HL-60 (cell line): ENCODE measurements at regions not wholly inside any gene's neighbourhood (a gene's known extent, or its start where the extent isn't known, plus 50 kb on each side); places are given as distances from the start of the nearest gene placed in this dataset.

ENCODE experiments used
- GABPA ChIP-seq: IDR thresholded peaks from 2 replicates; pipeline ENCODE4 v1.6.1; 2012; ENCODE audit warnings: low read depth
- POLR2AphosphoS5 ChIP-seq: IDR thresholded peaks from 2 replicates; pipeline ENCODE4 v1.6.1; 2012; ENCODE audit warnings: low read depth
- SPI1 ChIP-seq: IDR thresholded peaks from 2 replicates; pipeline ENCODE4 v1.6.1; 2012; ENCODE audit warnings: low read depth, mild to moderate bottlenecking, borderline replicate concordance
- TF ChIP-seq, protein P1 (sequence below): IDR thresholded peaks from one replicate; pipeline ENCODE4 v1.5.1; 2011; ENCODE audit warnings: low read length, control low read depth, inconsistent platforms; ENCODE audit not compliant: insufficient read depth
- TF ChIP-seq, protein P2 (sequence below): IDR thresholded peaks from 2 replicates; pipeline ENCODE4 v1.6.1; 2012; ENCODE audit warnings: low read depth; ENCODE audit not compliant: insufficient replicate concordance

DNA sequence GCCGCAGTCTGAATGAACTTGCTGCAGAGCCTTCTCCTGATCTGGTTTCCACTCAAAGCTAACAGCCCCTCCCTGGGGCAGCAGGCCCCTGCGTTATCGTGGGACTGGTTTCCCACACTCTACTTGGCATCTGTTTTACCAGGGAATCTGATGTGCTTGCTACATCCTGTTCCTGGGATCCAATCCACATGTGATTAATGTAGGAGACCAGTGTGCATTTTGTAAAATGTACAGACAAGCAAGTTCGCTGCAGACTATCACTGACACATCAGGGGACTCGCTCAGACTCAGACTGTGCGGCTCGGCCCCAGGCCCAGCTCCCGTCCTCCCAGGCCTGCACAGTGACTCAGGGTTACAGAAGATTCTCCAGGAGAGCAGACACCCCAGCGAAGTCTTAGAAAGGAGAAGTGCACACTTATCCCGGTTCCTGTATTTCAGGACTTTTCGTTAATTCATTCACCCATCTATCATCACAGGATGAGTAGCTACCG lies 340.1 kb downstream of the MATN1 start:
- TF ChIP-seq GABPA (no peak), POLR2AphosphoS5 (no peak), SPI1 (no peak)
- TF ChIP-seq, protein P1, sequence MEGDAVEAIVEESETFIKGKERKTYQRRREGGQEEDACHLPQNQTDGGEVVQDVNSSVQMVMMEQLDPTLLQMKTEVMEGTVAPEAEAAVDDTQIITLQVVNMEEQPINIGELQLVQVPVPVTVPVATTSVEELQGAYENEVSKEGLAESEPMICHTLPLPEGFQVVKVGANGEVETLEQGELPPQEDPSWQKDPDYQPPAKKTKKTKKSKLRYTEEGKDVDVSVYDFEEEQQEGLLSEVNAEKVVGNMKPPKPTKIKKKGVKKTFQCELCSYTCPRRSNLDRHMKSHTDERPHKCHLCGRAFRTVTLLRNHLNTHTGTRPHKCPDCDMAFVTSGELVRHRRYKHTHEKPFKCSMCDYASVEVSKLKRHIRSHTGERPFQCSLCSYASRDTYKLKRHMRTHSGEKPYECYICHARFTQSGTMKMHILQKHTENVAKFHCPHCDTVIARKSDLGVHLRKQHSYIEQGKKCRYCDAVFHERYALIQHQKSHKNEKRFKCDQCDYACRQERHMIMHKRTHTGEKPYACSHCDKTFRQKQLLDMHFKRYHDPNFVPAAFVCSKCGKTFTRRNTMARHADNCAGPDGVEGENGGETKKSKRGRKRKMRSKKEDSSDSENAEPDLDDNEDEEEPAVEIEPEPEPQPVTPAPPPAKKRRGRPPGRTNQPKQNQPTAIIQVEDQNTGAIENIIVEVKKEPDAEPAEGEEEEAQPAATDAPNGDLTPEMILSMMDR: no peak
- TF ChIP-seq, protein P2, sequence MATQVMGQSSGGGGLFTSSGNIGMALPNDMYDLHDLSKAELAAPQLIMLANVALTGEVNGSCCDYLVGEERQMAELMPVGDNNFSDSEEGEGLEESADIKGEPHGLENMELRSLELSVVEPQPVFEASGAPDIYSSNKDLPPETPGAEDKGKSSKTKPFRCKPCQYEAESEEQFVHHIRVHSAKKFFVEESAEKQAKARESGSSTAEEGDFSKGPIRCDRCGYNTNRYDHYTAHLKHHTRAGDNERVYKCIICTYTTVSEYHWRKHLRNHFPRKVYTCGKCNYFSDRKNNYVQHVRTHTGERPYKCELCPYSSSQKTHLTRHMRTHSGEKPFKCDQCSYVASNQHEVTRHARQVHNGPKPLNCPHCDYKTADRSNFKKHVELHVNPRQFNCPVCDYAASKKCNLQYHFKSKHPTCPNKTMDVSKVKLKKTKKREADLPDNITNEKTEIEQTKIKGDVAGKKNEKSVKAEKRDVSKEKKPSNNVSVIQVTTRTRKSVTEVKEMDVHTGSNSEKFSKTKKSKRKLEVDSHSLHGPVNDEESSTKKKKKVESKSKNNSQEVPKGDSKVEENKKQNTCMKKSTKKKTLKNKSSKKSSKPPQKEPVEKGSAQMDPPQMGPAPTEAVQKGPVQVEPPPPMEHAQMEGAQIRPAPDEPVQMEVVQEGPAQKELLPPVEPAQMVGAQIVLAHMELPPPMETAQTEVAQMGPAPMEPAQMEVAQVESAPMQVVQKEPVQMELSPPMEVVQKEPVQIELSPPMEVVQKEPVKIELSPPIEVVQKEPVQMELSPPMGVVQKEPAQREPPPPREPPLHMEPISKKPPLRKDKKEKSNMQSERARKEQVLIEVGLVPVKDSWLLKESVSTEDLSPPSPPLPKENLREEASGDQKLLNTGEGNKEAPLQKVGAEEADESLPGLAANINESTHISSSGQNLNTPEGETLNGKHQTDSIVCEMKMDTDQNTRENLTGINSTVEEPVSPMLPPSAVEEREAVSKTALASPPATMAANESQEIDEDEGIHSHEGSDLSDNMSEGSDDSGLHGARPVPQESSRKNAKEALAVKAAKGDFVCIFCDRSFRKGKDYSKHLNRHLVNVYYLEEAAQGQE: no peak
